ENCODE measurements at regions not wholly inside any gene's neighbourhood (a gene's known extent, or its start where the extent isn't known, plus 50 kb on each side); places are given as distances from the start of the nearest gene placed in this dataset.

DNA sequence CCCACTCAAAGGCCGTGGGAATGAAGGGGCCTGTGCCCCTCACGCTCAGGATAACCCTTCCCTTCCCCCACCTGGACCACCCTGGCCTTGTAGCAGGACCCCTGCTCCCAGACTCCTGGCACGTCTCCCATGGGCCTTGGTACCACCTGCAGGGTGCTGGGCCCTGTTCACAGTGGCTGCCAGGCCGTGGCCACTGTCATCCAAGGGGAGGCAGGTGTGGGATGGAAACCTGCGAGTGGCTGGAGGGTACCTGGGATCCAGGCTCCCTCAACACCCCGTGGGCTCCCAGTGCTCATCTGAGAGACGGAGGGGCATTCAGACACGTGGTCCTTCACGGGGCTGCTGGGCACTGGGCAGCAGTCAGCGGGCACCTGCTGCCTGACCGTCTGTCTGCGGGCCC is 75.6 kb upstream of the CIBAR2 start:
- DNase-seq (ENCODE audit: low read depth in 1 of 2, low spot score in 1 of 2) = no peak

DNA sequence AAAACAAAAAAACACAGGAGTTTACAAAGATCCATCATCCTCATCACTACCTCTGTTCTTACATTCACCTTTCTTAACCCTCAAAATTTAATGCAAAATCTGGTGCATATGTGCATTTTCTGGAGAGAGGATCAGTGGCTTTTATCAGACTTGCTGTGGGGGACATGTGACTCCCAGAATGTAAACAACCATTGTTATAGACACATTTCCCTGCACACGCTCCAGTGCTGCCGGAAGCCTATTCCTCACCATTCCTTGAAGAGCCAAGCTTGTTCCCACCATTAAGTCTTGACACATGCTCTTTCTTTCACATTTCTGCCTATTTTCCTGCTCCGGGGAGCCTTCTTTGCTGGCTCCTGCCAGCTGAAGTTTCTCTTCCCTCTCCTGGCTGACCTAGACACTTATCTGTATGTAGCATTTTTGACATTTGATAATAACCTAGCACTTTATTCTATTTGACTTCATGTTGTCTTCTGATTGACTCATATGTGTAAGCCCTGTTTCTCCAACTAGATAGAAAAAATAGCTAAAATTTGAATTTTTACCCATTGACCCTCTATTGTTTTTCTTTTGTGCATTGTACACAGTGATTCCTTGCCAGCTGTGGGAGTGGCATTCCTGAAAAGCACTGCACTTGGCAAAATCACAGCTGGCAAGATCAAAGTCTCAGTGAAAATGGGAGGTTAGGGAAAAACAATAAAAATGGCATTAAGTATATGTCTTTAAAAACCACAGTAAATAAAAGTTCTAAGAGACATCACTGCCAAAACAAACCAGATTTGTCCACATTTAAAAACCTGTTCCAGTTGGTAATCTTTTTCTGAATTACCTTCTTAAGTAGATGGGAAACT is 76.8 kb upstream of the CIBAR2 start:
- DNase-seq (ENCODE audit: low read depth in 1 of 2, low spot score in 1 of 2) = no peak

DNA sequence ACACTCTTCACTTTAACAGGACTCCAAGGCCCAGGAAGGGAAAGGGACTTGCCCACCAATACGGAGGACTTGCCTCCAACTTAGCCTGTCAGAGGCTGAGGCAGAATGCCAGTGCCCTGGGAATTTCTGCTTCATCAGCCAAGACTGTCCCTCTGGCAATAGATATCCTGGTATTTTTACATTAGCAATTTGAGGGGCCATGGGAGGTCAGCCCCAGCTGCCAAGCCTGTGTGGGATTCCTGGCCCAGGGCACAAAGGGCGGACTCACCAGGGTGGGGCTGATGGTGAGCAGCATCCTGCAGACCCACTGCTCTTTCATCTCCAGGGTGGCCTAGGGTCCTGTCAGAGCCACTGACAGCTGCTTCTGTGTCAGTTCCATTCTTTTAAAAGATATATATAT is 78.3 kb upstream of the CIBAR2 start:
- DNase-seq (ENCODE audit: low read depth in 1 of 2, low spot score in 1 of 2) = no peak

DNA sequence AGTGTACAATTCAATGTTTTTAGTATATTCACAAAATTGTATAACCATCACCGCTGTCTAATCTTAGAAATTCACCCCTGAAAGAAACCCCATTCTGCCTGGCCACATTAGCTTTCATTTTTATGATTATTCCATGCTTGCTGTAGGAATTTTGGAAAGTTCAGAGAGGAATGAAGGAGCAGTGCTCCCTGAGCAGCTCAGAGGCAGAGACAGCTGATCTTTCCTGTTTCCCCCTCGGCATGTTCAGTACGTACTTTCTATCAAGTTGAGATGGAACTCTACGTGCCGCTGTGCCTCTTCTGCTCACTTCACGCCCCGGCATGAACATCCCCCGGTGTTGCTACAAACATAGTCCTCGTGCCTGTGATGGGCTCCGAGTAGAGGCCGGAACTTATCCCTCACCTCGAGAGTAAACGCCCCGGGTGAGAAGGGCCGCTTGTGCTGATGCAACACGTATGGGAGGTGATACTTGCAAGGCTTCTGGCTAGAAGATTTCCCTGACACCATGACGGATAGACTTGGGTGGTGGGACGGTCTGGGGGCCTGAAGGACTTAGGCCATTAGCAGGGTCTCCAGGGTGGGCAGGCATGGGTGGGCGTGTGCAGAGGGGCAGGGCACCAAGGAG is 79.2 kb upstream of the CIBAR2 start:
- DNase-seq (ENCODE audit: low read depth in 1 of 2, low spot score in 1 of 2) = no peak

DNA sequence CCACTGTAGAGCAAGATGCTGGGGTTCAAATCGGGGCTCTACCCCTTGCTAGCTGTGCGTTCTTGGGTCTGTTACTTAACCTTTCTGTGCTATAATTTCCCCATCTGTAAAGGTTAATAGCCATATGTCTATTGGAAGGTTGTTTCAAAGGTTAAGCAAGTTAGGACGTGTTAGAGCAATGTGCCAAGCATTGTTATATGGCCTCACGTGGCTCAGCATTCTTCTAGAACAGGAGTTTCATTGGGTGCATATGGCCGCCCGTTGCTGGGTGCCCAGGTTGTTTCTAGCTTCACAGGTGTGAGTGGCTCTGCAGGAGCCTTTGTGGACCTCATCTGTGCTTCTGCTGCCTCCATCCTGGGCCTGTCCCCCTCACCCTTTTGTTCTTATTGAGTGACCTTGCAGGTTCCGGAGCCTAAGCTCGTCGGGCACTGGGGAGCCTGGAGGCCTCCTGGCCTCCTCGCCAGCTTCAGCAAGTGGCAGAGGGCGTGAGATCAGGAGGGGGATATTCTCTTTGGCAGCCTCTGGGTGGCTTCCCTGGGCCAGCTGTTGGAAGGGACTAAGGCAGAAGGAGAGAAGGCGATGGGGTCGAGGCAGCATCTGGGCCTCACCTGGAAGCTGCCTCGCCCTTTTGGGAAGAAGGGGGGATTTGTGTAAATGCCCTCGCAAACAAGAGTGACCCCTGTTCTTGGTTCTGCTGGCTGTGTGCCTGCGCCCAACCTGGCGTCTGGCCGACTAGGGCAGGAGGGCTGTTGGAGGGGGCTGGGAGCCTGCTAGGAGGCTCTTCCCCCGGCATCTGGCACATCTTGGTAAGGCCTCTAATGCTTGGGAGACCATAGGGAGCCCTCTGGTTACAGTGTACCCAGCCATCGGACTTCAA is 80.2 kb upstream of the CIBAR2 start:
- DNase-seq (ENCODE audit: low read depth in 1 of 2, low spot score in 1 of 2) = no peak

DNA sequence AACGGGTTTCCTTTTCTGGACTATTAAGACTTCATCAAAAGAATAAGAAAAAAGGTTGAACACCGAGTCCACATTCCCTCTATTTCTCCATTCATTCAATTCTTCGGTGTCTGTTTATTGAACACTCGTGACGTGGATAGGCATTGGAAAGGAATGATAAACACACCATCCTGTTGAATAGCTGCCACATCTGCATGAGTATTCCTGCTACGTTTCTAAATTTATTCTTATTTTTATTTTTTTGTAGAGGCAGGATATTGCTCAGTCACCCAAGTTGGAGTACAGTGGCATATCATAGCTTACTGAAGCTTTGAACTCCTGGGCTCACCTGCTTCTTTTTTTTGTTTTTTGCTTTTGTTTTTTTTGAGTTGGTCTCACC is 80.8 kb upstream of the CIBAR2 start:
- DNase-seq (ENCODE audit: low read depth in 1 of 2, low spot score in 1 of 2) = no peak

DNA sequence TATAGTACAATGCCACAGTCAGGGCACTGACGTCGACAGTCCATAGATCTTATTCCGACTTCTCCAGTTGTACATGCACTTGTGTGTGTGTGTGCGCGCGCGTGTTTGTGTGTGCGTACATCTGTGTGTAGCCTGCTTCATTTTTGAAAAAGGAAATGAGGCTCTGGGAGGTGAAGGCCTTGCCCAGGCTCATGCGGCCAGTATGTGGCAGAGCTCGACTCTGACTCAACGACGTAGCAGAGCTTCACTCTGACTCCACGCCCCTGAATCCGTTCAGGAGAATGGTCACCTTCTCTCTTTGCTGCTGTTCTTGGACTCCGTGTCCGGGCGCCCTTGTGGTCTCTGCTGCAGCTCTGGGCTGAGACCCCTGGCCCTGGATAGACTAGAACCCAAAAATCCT is 81.6 kb upstream of the CIBAR2 start:
- DNase-seq (ENCODE audit: low read depth in 1 of 2, low spot score in 1 of 2) = no peak

DNA sequence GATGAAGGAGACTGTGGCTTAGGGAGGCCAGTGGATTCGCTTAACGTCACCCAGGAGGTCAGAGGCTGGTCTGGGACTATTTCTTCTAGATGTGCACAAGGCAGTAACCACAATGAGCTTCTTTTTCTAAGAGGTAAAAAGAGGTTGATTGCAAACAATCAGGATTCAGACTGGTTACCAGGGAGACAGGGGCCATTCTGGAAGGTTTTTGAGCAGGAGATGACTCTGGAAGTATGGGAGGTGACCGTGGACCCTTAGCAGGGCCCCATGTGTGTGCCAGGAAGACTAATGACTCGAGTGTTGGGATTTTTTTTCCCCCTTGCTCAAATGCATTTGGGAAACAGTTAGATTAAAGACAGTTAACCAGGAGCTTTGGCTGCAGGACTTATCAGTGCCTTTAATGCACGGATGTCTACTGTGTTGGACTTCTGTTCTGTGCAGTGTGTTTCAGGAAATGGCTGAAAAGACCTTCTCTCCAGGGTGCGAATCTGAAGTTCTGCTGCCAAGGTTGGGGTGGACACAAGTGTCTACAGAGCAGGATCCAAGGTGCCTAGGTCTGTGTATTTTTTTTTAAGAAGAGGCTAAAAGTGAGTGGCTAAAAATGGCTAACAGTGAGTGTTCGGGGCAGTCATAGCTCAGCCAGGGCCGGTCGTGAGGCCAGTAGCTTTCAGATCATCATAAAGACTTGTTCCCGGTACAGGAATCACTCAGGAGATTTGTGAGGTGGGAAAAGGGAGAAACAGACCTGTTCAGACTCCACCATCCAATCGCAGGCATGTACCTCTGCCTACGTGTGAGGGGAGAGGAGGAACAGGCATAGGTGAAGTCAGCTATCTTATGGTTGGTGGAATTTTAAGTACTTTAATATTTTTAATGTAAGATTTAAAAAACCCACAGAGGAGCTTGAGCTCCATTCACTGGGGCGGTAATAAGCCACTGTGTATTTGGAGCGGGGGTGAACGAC is 82.3 kb upstream of the CIBAR2 start:
- no peak for DNase-seq (ENCODE audit: low read depth in 1 of 2, low spot score in 1 of 2)

DNA sequence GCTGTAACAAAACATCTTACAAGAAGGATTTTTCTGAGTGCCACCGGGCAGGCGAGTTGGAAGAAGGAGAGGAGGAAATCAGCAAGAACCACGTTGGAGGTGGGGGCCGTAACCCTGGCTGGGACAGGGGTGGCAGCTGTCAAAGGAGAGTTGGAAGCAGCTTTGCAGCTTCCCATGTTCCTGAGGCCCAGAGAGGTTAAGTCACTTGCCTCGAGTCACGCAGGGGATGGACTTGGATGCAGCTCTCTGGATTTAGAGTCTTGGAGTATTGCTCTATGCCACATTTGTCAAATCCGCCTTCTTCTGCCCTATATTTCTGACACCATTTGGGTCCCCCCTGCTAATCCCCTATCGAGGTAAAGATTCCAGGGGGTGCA is 83.0 kb upstream of the CIBAR2 start:
- no peak for DNase-seq (ENCODE audit: low read depth in 1 of 2, low spot score in 1 of 2)

DNA sequence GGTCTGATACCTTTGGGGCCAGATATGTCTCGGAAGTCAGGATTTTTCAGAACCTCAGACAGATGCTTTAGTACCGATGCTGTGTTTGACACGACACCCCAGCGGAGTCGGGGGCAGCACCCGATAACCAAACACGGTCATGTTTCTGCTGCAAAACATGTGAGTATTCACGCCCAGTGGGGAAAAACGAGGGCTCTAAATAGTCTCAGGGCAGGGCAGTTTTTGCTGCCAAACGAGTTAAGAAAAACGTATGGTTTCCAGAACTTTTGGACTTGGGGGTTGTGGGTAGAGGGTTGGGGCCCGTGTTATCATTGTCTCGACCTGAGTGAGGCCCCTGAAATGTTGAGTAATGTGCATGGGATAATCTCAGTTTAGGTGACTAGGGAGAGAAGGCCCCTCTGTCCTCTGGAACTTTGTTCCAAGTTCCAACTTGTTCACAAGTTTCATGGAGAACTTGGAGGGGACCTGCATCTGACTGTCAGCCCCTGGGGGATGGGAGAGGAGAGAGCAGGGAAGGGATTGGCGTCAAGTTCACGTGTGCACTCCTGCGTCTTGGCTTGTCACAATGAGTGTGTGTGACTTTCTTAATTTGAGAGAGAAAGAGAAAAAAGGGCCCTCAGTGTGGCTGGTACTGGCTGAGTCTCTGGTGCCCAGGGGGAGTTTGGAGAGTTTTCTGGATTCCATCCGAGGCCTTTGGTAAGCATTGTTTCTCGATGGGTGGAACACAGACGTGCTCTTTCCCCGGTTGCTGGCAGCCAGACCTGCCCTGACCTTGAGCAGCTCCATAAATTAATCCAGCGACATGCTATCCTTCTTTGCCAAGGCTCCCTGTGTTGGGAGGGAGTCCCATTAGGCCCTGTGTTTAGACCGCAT is 83.9 kb upstream of the CIBAR2 start:
- no peak for DNase-seq (ENCODE audit: low read depth in 1 of 2, low spot score in 1 of 2)

DNA sequence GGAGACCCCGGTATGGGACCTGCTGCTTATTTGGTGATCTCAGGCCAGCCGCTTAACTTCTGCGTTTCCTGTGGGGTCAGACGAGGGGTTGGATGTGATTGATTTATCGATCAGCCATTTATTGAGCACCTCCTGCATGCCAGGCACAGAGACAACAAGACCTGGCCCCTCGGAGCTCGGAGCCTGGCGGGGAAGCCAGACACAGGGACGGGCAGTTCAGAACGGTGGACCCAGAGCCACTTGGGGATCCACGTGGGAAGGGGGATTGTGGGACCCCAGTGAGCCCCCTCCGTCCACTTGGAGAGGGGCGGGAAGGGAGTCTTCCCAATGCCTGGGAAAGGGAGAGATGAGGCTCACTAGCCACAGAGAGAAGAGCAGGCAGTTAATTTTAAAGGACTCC is 84.7 kb upstream of the CIBAR2 start:
- no peak for DNase-seq (ENCODE audit: low read depth in 1 of 2, low spot score in 1 of 2)

DNA sequence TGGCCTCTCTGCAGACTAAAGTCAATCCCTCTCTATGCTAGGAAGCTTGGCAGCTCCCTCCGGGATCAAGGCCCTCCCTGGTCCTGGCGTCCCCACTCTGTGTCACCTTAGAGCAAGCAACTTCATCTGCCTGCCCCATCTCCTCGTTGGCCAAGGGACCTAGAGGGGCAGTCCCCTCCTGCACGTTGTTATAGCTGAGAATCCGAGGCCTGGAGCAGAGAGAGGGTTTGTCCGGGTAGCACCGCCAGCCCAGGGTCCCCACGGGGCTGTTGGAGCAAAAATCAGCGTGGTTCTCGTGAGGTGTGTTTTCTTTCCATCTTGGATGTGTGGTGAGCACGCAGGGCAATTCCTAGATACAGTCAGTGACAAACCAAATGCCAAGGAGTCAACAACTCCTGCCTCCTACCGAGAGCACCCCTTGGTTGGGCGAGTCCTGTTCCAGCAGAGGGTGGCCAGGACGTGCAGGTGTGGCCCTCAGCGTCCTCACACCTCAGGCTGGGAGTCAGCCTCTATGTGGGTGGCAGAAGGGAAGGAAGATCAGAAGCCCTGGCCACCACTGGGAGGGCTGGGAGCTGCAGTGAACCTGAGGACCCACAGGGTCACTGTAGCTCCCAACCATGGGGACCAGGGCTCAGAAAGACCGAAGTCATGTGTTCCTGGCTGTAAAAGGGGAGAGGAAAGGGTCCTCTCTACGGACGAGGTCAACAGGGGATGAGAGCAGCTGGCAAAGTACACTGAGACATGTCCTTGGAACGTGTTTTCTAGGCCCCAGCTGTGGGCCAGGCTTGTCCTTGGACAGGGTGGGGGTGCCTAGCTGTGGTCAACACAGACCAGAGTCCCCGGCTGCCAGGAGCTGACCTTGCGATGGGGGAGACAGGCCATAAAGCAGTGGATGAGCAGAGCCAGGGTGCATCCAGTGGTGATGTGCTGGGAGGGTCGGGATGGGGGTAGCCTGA is 85.6 kb upstream of the CIBAR2 start:
- no peak for DNase-seq (ENCODE audit: low read depth in 1 of 2, low spot score in 1 of 2)

DNA sequence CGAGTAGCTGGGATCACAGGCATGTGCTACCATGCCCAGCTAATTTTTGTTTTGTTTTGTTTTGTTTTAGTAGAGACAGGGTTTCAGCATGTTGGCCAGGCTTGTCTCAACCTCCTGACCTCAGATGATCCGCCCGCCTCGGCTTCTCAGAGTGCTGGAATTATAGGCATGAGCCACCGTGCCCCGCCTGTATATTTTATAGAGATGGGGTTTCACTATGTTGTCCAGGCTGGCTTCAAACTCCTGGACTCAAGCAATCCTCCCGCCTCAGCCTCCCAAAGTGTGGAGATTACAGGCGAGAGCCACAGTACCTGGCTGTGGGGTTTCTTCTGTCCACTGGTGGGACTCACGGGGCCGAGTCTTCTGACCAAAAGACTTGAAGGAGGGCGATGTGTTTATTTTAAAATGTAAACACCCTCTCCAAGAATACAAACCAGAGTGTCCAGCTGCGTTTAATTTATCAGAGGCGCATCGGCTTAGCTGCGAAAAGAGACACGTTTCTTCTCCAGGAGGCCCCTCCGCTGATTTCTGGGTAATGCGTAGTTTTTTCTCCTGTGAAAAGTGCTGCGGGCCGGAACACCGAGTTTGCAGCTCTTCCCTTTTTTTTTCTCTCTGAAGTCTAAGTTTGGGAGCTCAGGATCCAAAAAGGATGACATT is 86.9 kb upstream of the CIBAR2 start:
- no peak for DNase-seq (ENCODE audit: low read depth in 1 of 2, low spot score in 1 of 2)

DNA sequence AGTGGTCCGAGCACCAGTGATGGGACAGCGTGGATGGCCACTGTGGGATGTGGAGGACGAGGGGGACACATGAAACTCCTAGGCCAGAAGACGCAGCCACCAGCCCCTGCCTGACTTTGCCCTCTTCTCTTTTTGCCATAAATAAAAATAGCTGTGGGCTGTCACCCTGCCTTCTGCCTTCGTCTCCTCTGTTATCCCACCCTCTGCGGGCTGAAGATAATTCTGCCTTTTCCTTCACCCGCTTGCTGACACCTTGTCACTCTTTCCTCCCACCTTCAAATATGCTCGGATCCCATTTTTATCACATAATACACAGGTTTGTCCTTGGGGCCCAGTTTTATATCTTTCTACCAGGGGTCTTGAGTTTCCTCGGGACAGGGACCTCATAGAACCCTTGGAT is 87.6 kb upstream of the CIBAR2 start:
- no peak for DNase-seq (ENCODE audit: low read depth in 1 of 2, low spot score in 1 of 2)

DNA sequence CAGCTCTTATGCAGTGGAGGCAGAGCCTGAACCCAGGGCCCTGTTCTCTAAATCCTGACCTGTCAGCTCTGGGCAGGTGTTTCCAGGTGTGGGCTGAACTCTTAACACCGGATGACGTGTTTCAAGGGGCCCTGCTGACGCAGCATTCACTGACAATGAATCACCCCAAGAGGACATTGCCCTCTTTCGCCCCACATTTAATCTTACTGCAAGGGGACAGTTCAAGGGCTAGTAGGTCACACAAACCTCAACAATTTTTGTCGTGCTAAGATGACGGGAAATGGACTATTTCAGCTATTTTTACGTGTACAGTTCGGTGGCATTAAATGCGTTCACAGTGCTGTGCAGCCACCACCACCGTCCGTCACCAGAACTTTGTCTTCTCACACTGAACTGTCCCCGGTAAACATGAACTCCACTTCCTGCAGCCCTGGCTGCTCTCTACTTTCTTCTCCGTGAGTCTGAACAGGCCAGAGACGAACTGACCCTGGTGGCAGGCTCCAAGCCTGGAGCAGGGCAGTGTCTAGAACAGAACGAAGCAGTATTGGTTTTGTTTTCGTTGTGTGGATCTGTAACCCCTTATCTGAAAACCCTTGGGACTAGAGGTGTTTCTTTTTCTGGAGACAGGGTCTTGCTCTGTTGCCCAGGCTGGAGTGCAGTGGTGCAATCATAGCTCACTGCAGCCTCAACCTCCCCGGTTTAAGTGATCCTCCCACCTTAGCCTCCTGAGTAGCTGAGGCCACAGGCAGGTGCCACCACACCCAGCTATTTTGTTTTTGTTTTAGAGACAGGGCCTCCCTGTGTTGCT is 88.4 kb upstream of the CIBAR2 start:
- no peak for DNase-seq (ENCODE audit: low read depth in 1 of 2, low spot score in 1 of 2)

DNA sequence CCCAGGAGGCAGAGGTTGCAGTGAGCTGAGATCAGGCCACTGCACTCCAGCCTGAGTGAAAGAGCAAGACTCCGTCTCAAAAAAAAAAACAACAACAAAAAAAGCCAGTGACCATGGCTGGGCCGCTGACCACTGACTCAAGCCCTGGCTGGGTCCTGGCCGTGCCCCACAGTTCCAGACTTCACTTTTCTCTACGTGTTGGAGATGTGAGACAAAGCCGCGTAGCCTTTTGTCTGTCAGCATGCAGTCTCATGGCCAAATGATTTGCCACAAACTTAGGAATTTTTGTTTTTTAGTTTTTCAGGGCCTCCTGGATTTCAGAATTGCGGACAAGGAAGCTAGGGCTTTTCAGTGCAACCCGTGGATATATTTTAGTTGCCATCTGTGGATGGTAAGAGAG is 89.3 kb upstream of the CIBAR2 start:
- DNase-seq (ENCODE audit: low read depth in 1 of 2, low spot score in 1 of 2) = no peak

DNA sequence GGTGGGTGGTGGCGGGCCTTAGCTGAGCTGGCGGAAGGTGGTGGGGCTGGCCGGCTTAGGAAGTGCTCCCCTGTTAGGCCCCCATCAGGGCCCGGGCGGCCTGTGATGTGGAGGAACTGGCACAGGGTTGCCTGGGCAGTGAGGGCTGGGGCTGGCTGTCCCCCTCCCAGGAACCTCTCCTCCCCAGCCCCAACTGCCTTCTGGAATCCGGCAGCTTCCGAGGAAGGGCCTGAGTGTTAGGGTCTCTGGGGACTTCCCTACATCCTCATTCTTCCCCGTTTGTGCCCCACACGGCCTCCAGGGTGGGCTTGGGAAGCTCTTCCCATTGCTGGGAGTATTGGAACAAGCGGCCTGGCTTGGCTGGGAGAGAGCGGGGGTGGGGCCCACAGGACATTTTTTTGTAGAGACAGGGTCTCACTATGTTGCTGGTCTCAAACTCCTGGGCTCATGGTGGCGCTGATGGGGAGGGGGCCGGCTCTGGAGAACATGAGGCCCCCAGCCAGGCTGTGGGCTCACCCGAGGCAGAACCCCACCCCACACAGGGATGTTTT is 89.9 kb upstream of the CIBAR2 start:
- no peak for DNase-seq (ENCODE audit: low read depth in 1 of 2, low spot score in 1 of 2)
